T1000 (cell line): ENCODE measurements at regions not wholly inside any gene's neighbourhood (a gene's known extent, or its start where the extent isn't known, plus 50 kb on each side); places are given as distances from the start of the nearest gene placed in this dataset.

Experiments used
- DNase-seq: peaks from one replicate; lab custom pipeline; 2025; ENCODE audit warnings: mixed read lengths; lab: John Stamatoyannopoulos, UW

- peak; percentile 12 for DNase-seq
These were observed 408.0 kb upstream of the KAZN start for GRCh38 chr1:14190508-14190907.

DNA sequence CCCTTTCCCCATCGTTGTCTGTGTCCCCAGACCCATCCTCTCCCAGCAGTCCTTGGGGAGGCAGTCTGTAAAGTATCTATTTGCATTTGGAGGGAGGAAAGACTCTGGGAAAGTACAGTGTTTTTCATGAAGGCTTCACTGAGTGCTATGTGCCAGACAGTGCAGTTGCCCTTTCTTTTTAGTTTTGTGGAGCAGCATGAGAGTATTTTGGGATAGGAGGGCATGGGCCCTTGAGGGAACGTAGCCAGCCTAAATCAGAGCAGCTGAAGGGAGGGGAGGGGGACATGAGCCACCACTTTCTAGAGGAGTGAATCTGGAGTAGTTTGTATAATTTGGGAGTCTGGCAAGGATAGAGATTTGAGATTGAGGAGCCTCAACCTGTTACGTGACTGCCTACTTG is 404.0 kb upstream of the KAZN start:
- DNase-seq: no peak

DNA sequence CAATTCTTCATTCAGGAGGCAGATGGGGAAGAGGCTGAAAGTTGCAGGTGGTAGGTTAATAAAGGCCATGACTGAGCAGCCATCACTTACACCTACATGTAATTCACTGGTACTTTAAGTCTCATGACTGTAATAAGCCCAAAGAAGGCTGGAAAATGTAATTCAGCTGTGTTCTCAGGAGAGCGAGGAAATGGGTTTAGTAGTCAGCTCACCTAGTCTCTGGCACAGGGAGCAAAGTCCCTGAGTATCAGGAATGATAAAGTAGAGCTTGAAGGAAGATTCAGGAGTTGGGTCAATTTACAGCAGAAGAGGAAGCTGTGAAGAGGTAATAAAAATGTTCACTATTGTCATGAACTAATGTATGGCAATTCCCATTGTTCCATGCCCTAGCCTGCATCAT is 393.4 kb upstream of the KAZN start:
- DNase-seq: no peak

DNA sequence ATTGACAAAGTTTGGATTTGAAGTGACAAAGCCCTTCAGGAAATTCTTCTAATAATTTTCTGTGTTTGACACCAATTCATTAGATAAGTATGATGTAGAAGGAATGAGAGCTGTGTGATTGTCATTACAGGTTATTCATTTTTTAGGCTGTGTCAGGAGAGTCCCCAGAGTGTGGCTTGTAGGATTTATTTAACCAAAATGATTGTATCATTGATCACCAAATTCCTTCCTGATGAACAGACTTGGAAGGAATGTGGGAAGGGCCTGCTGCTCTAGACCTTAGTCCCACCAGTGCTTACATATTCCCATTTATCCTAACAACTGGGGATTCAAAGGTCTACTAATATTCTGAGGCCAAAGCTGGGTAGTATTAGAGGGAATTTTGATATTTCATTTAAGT is 383.3 kb upstream of the KAZN start:
- no peak for DNase-seq

DNA sequence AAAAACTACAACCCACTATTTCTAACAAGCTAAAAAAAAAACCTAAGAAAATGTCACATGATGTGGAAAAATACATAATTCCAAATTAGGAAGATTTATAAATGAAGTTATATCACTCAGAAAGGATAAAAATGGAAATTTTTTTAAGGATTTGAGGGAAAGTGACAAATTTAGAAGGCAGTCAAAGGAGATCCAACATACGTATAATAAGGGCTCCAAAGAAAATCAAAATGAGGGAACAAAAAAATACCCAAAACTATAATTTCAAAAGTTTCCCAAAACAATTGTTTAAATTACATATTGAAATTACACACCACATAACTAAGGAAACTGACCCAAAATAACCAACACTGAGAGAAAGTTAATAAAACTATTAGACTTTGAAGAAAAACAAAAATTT is 381.1 kb upstream of the KAZN start:
- DNase-seq: no peak

DNA sequence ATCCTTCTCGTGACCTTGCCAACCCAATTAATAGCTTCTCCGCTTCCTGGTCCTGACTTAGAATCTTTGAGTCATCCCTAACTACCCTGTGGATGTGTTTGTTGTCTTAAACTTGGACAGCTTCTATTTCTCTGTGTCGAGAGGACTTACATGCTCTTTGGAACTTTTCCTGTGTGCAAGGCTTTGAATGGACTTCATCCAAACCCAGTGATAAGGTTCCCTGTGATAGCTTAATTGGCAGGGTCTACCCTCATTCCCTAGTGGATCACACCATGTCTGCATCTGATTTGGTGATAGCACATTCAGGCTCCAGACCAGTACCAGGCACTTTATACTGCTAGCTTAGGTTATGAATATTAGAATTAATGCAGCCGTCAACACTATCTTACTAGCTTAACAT is 378.2 kb upstream of the KAZN start:
- no peak for DNase-seq

DNA sequence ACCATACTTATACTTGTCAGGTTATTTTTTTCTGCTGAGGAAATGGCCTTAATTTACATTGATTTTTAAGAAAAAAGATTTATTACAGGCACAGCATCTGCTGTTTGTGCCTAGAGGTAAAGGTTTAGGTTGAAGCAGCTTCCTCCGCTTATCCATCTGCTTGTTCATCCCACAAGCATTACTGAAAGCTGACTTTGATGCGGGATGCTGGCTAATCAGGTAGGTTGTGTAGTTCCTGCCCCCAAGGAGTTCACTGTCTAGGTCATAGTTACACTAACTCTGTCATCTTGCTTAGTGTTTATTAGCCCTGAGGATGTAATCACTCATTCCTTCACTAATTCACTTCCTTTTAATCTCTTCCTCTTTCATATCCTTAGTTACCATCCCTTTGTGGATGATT is 377.7 kb upstream of the KAZN start:
- no peak for DNase-seq

- no peak for DNase-seq
These were observed 376.4 kb upstream of the KAZN start for GRCh38 chr1:14222086-14222485.

- DNase-seq: no peak
These were observed 369.8 kb upstream of the KAZN start for GRCh38 chr1:14228677-14229076.

DNA sequence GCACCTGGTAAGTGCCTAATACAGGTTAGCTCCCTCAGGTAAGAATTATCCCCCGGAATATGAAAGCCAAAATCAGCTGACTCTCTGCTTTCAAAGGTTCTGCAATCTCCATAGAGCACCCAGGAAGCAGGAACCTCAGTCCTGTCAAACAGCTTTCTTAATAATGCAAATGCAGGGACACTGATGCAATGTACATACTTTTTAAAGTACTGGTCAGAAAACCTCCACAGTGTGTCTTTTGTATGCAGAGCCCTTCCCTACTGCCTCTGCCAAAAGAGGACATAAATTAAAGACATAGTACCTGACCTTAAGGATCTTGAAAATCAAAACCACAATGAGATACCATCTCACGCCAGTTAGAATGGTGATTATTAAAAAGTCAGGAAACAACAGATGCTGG is 365.0 kb upstream of the KAZN start:
- no peak for DNase-seq

DNA sequence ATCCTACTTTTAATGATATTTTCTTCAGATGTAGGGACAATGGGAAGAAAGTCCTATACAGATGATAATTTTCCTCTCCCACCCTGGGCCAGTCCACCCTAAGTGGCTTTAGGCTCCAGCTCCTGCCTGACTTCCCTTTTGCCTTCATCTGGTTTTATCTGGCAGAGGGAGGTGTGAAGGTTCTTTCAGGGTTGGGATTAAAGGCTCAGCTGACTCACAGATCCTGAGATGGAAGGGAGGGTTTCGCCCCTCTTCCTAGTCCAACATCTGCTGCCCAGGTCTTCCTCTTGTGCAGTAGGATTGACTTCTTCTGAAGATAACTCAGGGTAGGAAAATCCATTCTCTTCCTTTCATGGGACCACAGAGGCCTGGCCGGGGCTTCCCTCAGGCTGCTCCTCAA is 362.4 kb upstream of the KAZN start:
- no peak for DNase-seq

- no peak for DNase-seq
These were observed 359.8 kb upstream of the KAZN start for GRCh38 chr1:14238472-14239307.

- DNase-seq: no peak
These were observed 358.2 kb upstream of the KAZN start for GRCh38 chr1:14240265-14240664.

GRCh38 chr1:14242123-14242522 is 356.4 kb upstream of the KAZN start:
- DNase-seq: no peak

GRCh38 chr1:14242870-14243269 is 355.6 kb upstream of the KAZN start:
- DNase-seq: no peak

- DNase-seq: no peak
These were observed 352.5 kb upstream of the KAZN start for GRCh38 chr1:14245954-14246353.

DNA sequence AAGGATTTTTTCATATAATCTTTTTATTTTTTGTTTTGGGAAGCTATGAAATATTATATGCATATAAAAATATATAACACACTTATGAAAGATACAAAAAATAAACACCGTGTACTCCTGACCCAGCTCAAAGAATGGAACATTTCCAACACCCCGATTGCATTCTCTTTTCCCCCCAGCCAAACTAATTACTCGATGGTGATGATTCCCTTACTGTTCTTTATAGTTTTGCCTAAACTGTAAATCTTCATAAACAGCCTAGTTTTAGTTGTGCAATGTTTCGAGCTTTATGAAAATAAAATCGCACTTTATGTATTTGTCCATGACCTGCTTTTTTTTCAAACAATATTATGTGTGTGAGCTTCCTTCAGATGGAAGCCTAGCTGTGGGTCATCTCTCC is 352.0 kb upstream of the KAZN start:
- DNase-seq: no peak

DNA sequence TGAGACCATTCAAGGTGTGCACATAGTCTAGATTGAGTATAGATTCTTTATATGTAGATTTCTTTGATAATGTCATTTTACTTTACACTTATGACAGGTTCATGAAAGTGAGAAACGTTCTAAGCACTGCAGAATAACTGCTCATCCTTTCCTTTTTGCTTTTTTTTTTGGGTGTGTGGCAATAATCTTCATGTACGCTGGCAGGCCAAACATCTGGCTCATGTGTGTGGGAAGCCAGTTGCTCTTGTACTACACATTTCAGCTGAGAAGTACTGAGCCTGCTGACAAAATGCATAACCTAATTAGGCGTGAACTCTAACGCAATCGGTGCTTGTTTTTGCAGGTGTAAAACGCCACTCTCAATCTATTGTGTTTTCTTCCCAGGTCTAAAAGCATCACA is 350.8 kb upstream of the KAZN start:
- DNase-seq: no peak

DNA sequence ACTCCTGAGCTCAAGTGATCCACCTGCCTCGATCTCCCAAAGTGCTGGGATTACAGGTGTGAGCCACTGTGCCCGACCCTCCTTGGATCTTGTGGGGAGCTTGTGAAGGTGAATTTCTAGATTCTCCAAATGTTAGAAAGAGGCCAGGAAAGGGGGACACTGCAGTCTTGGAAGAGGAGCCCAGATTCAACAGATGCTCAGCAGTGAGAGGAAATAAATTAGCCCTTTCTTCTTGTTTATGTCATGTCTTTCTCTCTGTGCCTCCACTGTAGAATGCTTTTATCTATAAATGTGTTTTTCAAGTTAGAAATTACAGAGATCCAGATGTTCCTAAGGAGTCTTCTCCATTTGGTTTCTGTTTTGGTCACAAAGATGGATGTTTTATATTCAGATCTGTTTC is 346.6 kb upstream of the KAZN start:
- no peak for DNase-seq

DNA sequence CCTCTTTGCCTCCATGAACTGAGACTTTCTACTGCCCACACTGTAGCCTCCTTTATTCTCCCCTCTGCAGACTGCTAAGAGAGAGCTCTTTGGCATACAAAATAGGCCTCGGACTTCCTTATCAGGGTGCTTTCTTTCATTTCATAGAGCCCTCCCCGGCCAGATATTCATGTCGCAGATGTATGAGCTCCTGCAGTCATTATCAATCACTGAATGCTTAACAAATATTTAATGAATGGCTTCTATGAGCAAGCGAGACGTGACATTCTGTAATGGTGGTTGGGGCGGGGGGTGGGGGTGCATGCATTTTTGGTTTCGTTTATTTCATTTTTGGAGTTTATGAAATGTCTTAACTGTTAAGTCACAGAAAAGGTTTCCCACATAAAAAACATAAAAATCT is 344.8 kb upstream of the KAZN start:
- no peak for DNase-seq

- DNase-seq: no peak
These were observed 344.2 kb upstream of the KAZN start for GRCh38 chr1:14254251-14254650.

DNA sequence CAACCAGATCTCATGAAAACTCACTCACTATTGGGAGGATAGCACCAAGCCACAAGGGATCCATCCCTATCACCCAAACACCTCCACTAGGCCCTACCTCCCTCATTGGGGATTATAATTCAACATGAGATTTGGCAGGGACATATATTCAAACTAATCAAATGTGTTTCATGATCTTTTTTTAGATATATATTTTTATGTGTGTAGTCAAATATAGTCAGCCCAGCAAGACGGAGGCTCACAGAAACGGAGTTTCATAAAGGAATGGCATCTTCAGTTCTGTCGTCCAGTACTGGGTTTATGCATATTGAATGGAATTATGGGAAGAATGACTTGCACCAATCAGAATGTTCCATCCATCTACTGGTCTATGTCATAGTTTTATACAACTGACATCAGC is 343.3 kb upstream of the KAZN start:
- no peak for DNase-seq

DNA sequence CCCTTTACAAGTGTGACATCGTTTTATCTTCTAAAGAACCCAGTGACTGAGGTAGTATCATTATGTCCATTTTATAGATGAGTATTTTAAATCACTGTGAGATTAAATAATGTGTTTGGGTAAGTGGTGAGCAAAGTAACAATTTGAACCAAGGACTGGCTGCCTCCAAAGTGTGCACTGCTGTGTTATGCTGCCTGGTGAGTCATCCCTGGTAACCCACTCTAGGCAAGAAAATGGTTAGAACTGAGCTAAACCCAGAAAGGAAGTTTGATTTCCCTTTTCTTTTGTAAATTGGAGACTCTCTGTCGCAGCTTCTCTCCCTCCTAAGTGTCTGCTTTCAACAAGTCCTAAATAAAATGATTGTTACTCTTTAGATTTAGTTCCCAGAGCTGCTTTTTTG is 342.8 kb upstream of the KAZN start:
- DNase-seq: no peak

DNA sequence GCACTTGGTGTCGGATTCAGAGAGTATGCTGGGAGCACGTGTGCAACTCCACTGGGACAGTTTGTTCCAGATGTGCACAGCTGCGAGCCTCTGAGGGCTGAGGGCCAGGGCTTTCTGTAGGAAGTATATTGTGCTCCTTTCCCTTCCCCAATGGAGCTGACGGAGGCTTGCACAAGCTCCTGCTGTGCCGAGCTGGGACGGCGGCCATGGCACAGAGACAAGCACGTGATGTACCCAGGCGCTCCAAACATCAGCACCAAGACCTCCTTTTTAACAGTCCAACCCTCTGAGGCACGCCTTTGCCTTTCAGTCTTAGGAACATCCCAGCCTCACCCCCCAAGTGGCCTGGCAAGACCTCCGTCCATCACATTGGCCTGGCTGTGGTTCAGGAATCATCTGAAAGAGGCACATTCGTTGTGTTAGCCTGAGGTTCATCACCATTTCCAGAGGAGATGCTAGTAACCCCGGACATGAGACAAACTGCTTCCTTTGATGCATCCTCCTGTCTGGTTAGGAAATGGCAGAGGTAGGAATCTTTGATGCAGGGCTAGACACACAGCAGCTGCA is 339.2 kb upstream of the KAZN start:
- DNase-seq: no peak
